Activated T-cell treated with anti-CD3 and anti-CD28 coated beads for 24 hours (primary cell): ENCODE measurements at regions not wholly inside any gene's neighbourhood (a gene's known extent, or its start where the extent isn't known, plus 50 kb on each side); places are given as distances from the start of the nearest gene placed in this dataset.

Experiments
- DNase-seq: peaks from one replicate; pipeline ENCODE4 v3.0.0-alpha.2; 2020; ENCODE audit warnings: low read depth

GRCh38 chr2:217689053-217689452 is 313.7 kb downstream of the TNS1 start:
- no peak for DNase-seq

GRCh38 chr2:217688494-217688893 is 314.3 kb downstream of the TNS1 start:
- DNase-seq = no peak

- no peak for DNase-seq
Observed at GRCh38 chr2:217687771-217688170, 315.0 kb downstream of the TNS1 start.

GRCh38 chr2:217685255-217685605 is 317.6 kb downstream of the TNS1 start:
- DNase-seq = no peak

GRCh38 chr2:217684431-217685254 is 318.2 kb downstream of the TNS1 start:
- DNase-seq = no peak

GRCh38 chr2:217683106-217683870 is 319.5 kb downstream of the TNS1 start:
- DNase-seq = no peak

- no peak for DNase-seq
Observed at GRCh38 chr2:217681791-217682190, 321.0 kb downstream of the TNS1 start.

GRCh38 chr2:217680381-217680780 is 322.4 kb downstream of the TNS1 start:
- DNase-seq = no peak

GRCh38 chr2:217673627-217674026 is 329.2 kb downstream of the TNS1 start:
- no peak for DNase-seq

- DNase-seq = no peak
Observed at GRCh38 chr2:217672472-217672871, 330.3 kb downstream of the TNS1 start.

- DNase-seq = no peak
Observed at GRCh38 chr2:217671871-217672270, 330.9 kb downstream of the TNS1 start.

GRCh38 chr2:217671075-217671474 is 331.7 kb downstream of the TNS1 start:
- DNase-seq = no peak

- no peak for DNase-seq
Observed at GRCh38 chr2:217669831-217670230, 333.0 kb downstream of the TNS1 start.

GRCh38 chr2:217667512-217667911 is 335.3 kb downstream of the TNS1 start:
- DNase-seq = no peak

GRCh38 chr2:217667035-217667434 is 335.8 kb downstream of the TNS1 start:
- no peak for DNase-seq

- DNase-seq = no peak
Observed at GRCh38 chr2:217666338-217666737, 336.5 kb downstream of the TNS1 start.

GRCh38 chr2:217664761-217665160 is 338.0 kb downstream of the TNS1 start:
- no peak for DNase-seq

- DNase-seq = no peak
Observed at GRCh38 chr2:217662984-217663602, 339.7 kb downstream of the TNS1 start.

GRCh38 chr2:217661378-217661777 is 341.4 kb downstream of the TNS1 start:
- no peak for DNase-seq

- no peak for DNase-seq
Observed at GRCh38 chr2:217660423-217660822, 342.4 kb downstream of the TNS1 start.

GRCh38 chr2:217658806-217659205 is 344.0 kb downstream of the TNS1 start:
- no peak for DNase-seq

GRCh38 chr2:217657252-217657651 is 345.5 kb downstream of the TNS1 start:
- DNase-seq = no peak

- DNase-seq = no peak
Observed at GRCh38 chr2:217656316-217656715, 346.5 kb downstream of the TNS1 start.
